ENCODE measurements at regions not wholly inside any gene's neighbourhood (a gene's known extent, or its start where the extent isn't known, plus 50 kb on each side); places are given as distances from the start of the nearest gene placed in this dataset.
A peak's percentile ranks its signal among the peaks of the same experiment; 100 is the strongest.

GRCh38 chr4:35516102-35516501 lies 728.2 kb downstream of the ARAP2 start:
- Histone ChIP-seq H3K4me1 (no peaks in the 10 kb centered on the region), H2AFZ (replicated peaks) (no peak overlapping the region), H3K27ac (no peak overlapping the region), H3K36me3 (no peaks in the 10 kb centered on the region), H3K79me2 (ENCODE audit: low read depth) (no peaks in the 10 kb centered on the region), H3K4me3 (no peak overlapping the region), H3K4me2 (no peak overlapping the region), H4K20me1 (ENCODE audit: low read depth) (no peaks in the 10 kb centered on the region), H3F3A (ENCODE audit: low read depth) (no peaks in the 10 kb centered on the region), H3K9ac (no peak overlapping the region), H3K9me3 (ENCODE audit: low read depth) (no peaks in the 10 kb centered on the region), H3K27me3 (no peaks in the 10 kb centered on the region)
- no peak overlapping the region for H3K4me3 Mint-ChIP-seq
- no peaks in the 10 kb centered on the region for H3K9me3 Mint-ChIP-seq
- TF ChIP-seq EZH2phosphoT487 (IDR thresholded peaks at IDR 0.05) (no peak), EZH2 (IDR thresholded peaks at IDR 0.05) (no peak)
- TF ChIP-seq, protein P1, sequence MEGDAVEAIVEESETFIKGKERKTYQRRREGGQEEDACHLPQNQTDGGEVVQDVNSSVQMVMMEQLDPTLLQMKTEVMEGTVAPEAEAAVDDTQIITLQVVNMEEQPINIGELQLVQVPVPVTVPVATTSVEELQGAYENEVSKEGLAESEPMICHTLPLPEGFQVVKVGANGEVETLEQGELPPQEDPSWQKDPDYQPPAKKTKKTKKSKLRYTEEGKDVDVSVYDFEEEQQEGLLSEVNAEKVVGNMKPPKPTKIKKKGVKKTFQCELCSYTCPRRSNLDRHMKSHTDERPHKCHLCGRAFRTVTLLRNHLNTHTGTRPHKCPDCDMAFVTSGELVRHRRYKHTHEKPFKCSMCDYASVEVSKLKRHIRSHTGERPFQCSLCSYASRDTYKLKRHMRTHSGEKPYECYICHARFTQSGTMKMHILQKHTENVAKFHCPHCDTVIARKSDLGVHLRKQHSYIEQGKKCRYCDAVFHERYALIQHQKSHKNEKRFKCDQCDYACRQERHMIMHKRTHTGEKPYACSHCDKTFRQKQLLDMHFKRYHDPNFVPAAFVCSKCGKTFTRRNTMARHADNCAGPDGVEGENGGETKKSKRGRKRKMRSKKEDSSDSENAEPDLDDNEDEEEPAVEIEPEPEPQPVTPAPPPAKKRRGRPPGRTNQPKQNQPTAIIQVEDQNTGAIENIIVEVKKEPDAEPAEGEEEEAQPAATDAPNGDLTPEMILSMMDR (IDR thresholded peaks at IDR 0.05): no peak
- H3K36me3 Mint-ChIP-seq: no peaks in the 10 kb centered on the region
- H3K27ac Mint-ChIP-seq: no peak overlapping the region
- DNase-seq (ENCODE audit: low spot score): no peak
- H3K27me3 Mint-ChIP-seq (ENCODE audit: insufficient read depth, low read depth): no peaks in the 10 kb centered on the region
- H3K4me1 Mint-ChIP-seq: no peaks in the 10 kb centered on the region

- H3K79me2 ChIP-seq (ENCODE audit: low read depth): no peaks in the 10 kb centered on the region
- H3K4me3 Mint-ChIP-seq: no peak overlapping the region
- H3K27ac ChIP-seq: no peak overlapping the region
- H3K4me2 ChIP-seq: no peak overlapping the region
- no peak for DNase-seq (ENCODE audit: low spot score)
- H2AFZ ChIP-seq (replicated peaks): peak overlapping the region; percentile 71
- H4K20me1 ChIP-seq (ENCODE audit: low read depth): no peaks in the 10 kb centered on the region
- H3K4me1 Mint-ChIP-seq: no peaks in the 10 kb centered on the region
- no peaks in the 10 kb centered on the region for H3K9me3 ChIP-seq (ENCODE audit: low read depth)
- H3K4me3 ChIP-seq: no peak overlapping the region
- no peaks in the 10 kb centered on the region for H3K27me3 ChIP-seq
- no peak overlapping the region for H3K9ac ChIP-seq
- H3K36me3 ChIP-seq: no peaks in the 10 kb centered on the region
- H3F3A ChIP-seq (ENCODE audit: low read depth): no peaks in the 10 kb centered on the region
- no peak overlapping the region for H3K27ac Mint-ChIP-seq
- H3K36me3 Mint-ChIP-seq: no peaks in the 10 kb centered on the region
- H3K9me3 Mint-ChIP-seq: no peaks in the 10 kb centered on the region
- no peaks in the 10 kb centered on the region for H3K27me3 Mint-ChIP-seq (ENCODE audit: insufficient read depth, low read depth)
- TF ChIP-seq, protein P1 (IDR thresholded peaks at IDR 0.05): no peak
- TF ChIP-seq EZH2phosphoT487 (IDR thresholded peaks at IDR 0.05) (no peak), EZH2 (IDR thresholded peaks at IDR 0.05) (no peak)
- H3K4me1 ChIP-seq: no peaks in the 10 kb centered on the region
Observed at GRCh38 chr4:35520059-35520458, 724.3 kb downstream of the ARAP2 start.

- no peaks in the 10 kb centered on the region for H3K79me2 ChIP-seq (ENCODE audit: low read depth)
- no peak overlapping the region for H3K27ac Mint-ChIP-seq
- H3K4me1 Mint-ChIP-seq: no peaks in the 10 kb centered on the region
- no peaks in the 10 kb centered on the region for H3K27me3 ChIP-seq
- H4K20me1 ChIP-seq (ENCODE audit: low read depth): no peaks in the 10 kb centered on the region
- no peak overlapping the region for H3K4me2 ChIP-seq
- no peaks in the 10 kb centered on the region for H3K9me3 Mint-ChIP-seq
- no peak overlapping the region for H3K27ac ChIP-seq
- no peak for DNase-seq (ENCODE audit: low spot score)
- no peak overlapping the region for H2AFZ ChIP-seq (replicated peaks)
- H3F3A ChIP-seq (ENCODE audit: low read depth): no peaks in the 10 kb centered on the region
- H3K36me3 ChIP-seq: no peaks in the 10 kb centered on the region
- no peak overlapping the region for H3K9ac ChIP-seq
- no peak overlapping the region for H3K4me3 ChIP-seq
- no peaks in the 10 kb centered on the region for H3K36me3 Mint-ChIP-seq
- no peaks in the 10 kb centered on the region for H3K9me3 ChIP-seq (ENCODE audit: low read depth)
- no peaks in the 10 kb centered on the region for H3K27me3 Mint-ChIP-seq (ENCODE audit: insufficient read depth, low read depth)
- no peak overlapping the region for H3K4me3 Mint-ChIP-seq
- TF ChIP-seq, protein P1 (IDR thresholded peaks at IDR 0.05): no peak
- TF ChIP-seq EZH2phosphoT487 (IDR thresholded peaks at IDR 0.05) (no peak), EZH2 (IDR thresholded peaks at IDR 0.05) (no peak)
- no peaks in the 10 kb centered on the region for H3K4me1 ChIP-seq
Observed at GRCh38 chr4:35521682-35522081, 722.6 kb downstream of the ARAP2 start.

All from neural progenitor cell (in vitro differentiated cells).